ENCODE measurements at regions not wholly inside any gene's neighbourhood (a gene's known extent, or its start where the extent isn't known, plus 50 kb on each side); places are given as distances from the start of the nearest gene placed in this dataset.

- Histone ChIP-seq H3K9me2 (replicated peaks; ENCODE audit: insufficient read depth, low read length) (no peaks in the 10 kb centered on the region), H3K27me3 (replicated peaks; ENCODE audit: insufficient read depth, low read length) (no peaks in the 10 kb centered on the region)
- DNase-seq, result no peak
Observed at GRCh38 chr14:87547536-87547935, 445.4 kb downstream of the GALC start.

GRCh38 chr14:87542288-87542687 lies 450.7 kb downstream of the GALC start:
- Histone ChIP-seq H3K9me2 (replicated peaks; ENCODE audit: insufficient read depth, low read length) (no peaks in the 10 kb centered on the region), H2AFZ (ENCODE audit: low read length) (no peak overlapping the region), H3F3A (ENCODE audit: insufficient read depth, low read length) (no peaks in the 10 kb centered on the region), H3K4me2 (ENCODE audit: low read depth, low read length) (no peak overlapping the region), H3K27ac (ENCODE audit: low read length) (no peak overlapping the region), H3K4me1 (ENCODE audit: low read length) (no peaks in the 10 kb centered on the region), H3K9ac (ENCODE audit: low read length) (no peak overlapping the region), H3K79me2 (ENCODE audit: low read length) (no peaks in the 10 kb centered on the region), H4K20me1 (ENCODE audit: insufficient read depth, low read length) (no peaks in the 10 kb centered on the region), H3K9me3 (replicated peaks; ENCODE audit: insufficient read depth, low read length) (no peaks in the 10 kb centered on the region), H3K36me3 (replicated peaks; ENCODE audit: insufficient read depth, low read length) (no peaks in the 10 kb centered on the region), H3K27me3 (replicated peaks; ENCODE audit: insufficient read depth, low read length) (no peaks in the 10 kb centered on the region), H3K4me3 (ENCODE audit: low read length) (no peak overlapping the region)
- no peak for DNase-seq
- no peak for TF ChIP-seq CTCF (IDR thresholded peaks at IDR 0.05; ENCODE audit: low read length)

More at GRCh38 chr14:87547536-87547935, 445.4 kb downstream of the GALC start:
- Histone ChIP-seq H3K4me2 (ENCODE audit: low read depth, low read length) (no peak overlapping the region), H3K9me3 (replicated peaks; ENCODE audit: insufficient read depth, low read length) (no peaks in the 10 kb centered on the region), H3F3A (ENCODE audit: insufficient read depth, low read length) (no peaks in the 10 kb centered on the region), H3K4me1 (ENCODE audit: low read length) (no peaks in the 10 kb centered on the region), H2AFZ (ENCODE audit: low read length) (no peak overlapping the region), H3K36me3 (replicated peaks; ENCODE audit: insufficient read depth, low read length) (no peaks in the 10 kb centered on the region), H3K27ac (ENCODE audit: low read length) (no peak overlapping the region), H3K9ac (ENCODE audit: low read length) (no peak overlapping the region), H3K79me2 (ENCODE audit: low read length) (no peaks in the 10 kb centered on the region), H4K20me1 (ENCODE audit: insufficient read depth, low read length) (no peaks in the 10 kb centered on the region), H3K4me3 (ENCODE audit: low read length) (no peak overlapping the region)
- no peak for TF ChIP-seq EZH2 (optimal IDR thresholded peaks at IDR 0.05; ENCODE audit: low read depth, low read length)
- no peak for TF ChIP-seq CTCF (IDR thresholded peaks at IDR 0.05; ENCODE audit: low read length)
- TF ChIP-seq EZH2phosphoT487 (IDR thresholded peaks at IDR 0.05; ENCODE audit: low read length), result no peak

GRCh38 chr14:87540339-87540738 lies 452.6 kb downstream of the GALC start:
- no peak overlapping the region for H3K9ac ChIP-seq (ENCODE audit: low read length)
- no peaks in the 10 kb centered on the region for H3K9me2 ChIP-seq (replicated peaks; ENCODE audit: insufficient read depth, low read length)
- no peak overlapping the region for H3K4me3 ChIP-seq (ENCODE audit: low read length)
- no peaks in the 10 kb centered on the region for H3K27me3 ChIP-seq (replicated peaks; ENCODE audit: insufficient read depth, low read length)
- no peaks in the 10 kb centered on the region for H3K9me3 ChIP-seq (replicated peaks; ENCODE audit: insufficient read depth, low read length)
- no peak overlapping the region for H3K27ac ChIP-seq (ENCODE audit: low read length)
- H3K4me2 ChIP-seq (ENCODE audit: low read depth, low read length), result no peak overlapping the region
- H3K4me1 ChIP-seq (ENCODE audit: low read length), result no peaks in the 10 kb centered on the region
- no peaks in the 10 kb centered on the region for H4K20me1 ChIP-seq (ENCODE audit: insufficient read depth, low read length)
- no peak for DNase-seq
- no peaks in the 10 kb centered on the region for H3K79me2 ChIP-seq (ENCODE audit: low read length)
- H3K36me3 ChIP-seq (replicated peaks; ENCODE audit: insufficient read depth, low read length), result no peaks in the 10 kb centered on the region
- H2AFZ ChIP-seq (ENCODE audit: low read length), result no peak overlapping the region
- TF ChIP-seq EZH2 (optimal IDR thresholded peaks at IDR 0.05; ENCODE audit: low read depth, low read length) (no peak), CTCF (IDR thresholded peaks at IDR 0.05; ENCODE audit: low read length) (no peak), EZH2phosphoT487 (IDR thresholded peaks at IDR 0.05; ENCODE audit: low read length) (no peak)
- H3F3A ChIP-seq (ENCODE audit: insufficient read depth, low read length), result no peaks in the 10 kb centered on the region
